ENCODE measurements at regions not wholly inside any gene's neighbourhood (a gene's known extent, or its start where the extent isn't known, plus 50 kb on each side); places are given as distances from the start of the nearest gene placed in this dataset.

DNA sequence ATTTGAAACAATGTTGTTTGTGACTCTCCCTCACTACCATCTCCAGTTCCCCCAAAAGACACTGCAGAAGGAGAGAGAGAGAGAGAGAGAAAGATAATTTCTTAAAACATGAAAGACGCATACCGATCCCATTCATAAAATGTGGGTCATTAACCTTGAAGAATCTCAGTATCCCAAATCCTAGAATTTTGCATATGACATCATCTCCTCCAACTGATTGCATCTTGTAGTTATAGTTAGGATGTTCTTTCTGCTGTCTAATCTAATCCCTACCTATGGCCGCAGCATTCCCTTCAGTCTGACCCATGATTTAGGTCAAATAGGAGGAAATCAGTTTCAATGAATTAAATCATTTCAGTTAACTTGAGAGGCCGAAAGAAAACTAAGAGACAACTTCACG lies 142.4 kb upstream of the ETS2 start:
- ChIA-PET POLR2A (interaction anchor here (0.7 kb wide), 1 partner anchor 21 kb away, joined by 3 read pairs; no protein-coding TSS in a partner anchor), CTCF (interaction anchor here (0.6 kb wide), 1 partner anchor 652 kb away, joined by 4 read pairs; no protein-coding TSS in a partner anchor)
- Mint-ChIP-seq H3K4me1 (ENCODE audit: insufficient read depth, unreplicated experiment) (no peaks in the 10 kb centered on the region), H3K27ac (ENCODE audit: low read depth, unreplicated experiment) (no peak overlapping the region), H3K27me3 (ENCODE audit: insufficient read depth, unreplicated experiment) (peaks cover 79% of the 10 kb centered on the region), H3K9me3 (ENCODE audit: unreplicated experiment) (no peaks in the 10 kb centered on the region), H3K36me3 (ENCODE audit: insufficient read depth, unreplicated experiment) (peaks cover 4% of the 10 kb centered on the region), H3K4me3 (ENCODE audit: unreplicated experiment) (no peak overlapping the region)
- intact Hi-C loops (cut with micrococcal nuclease): loop anchor here (10.0 kb wide), 1 partner anchor 142 kb away; the partner anchor contains the start of gene ETS2
- DNase-seq (ENCODE audit: unreplicated experiment): no peak
- no TSS peak for BruUV-seq (replicated peaks)
- TF ChIP-seq, protein P1, sequence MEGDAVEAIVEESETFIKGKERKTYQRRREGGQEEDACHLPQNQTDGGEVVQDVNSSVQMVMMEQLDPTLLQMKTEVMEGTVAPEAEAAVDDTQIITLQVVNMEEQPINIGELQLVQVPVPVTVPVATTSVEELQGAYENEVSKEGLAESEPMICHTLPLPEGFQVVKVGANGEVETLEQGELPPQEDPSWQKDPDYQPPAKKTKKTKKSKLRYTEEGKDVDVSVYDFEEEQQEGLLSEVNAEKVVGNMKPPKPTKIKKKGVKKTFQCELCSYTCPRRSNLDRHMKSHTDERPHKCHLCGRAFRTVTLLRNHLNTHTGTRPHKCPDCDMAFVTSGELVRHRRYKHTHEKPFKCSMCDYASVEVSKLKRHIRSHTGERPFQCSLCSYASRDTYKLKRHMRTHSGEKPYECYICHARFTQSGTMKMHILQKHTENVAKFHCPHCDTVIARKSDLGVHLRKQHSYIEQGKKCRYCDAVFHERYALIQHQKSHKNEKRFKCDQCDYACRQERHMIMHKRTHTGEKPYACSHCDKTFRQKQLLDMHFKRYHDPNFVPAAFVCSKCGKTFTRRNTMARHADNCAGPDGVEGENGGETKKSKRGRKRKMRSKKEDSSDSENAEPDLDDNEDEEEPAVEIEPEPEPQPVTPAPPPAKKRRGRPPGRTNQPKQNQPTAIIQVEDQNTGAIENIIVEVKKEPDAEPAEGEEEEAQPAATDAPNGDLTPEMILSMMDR (IDR thresholded peaks at IDR 0.05; ENCODE audit: unreplicated experiment): no peak

DNA sequence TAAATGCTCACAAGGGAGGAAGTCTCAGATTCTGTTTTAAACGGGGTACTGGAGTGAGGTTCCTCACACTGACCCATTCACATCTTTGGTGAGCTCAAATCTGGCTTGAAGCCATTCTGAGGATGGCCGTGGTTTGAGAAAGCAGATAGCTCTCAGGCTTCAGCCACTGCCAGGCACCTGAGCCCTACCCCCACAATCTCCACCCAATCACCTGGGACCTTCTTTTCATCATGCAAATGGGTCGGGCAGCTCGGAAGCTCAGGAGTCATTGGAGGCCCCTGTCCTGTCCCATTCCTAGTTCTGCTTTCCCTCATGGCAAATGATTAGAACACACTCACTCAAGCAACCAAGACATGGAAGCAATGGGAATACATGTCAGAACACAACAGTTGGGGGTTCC lies 141.4 kb upstream of the ETS2 start:
- TF ChIP-seq, protein P1 (IDR thresholded peaks at IDR 0.05; ENCODE audit: unreplicated experiment): no peak
- BruUV-seq (replicated peaks): no TSS peak
- Mint-ChIP-seq H3K27ac (ENCODE audit: low read depth, unreplicated experiment) (no peak overlapping the region), H3K4me3 (ENCODE audit: unreplicated experiment) (no peak overlapping the region), H3K27me3 (ENCODE audit: insufficient read depth, unreplicated experiment) (peaks cover 76% of the 10 kb centered on the region), H3K4me1 (ENCODE audit: insufficient read depth, unreplicated experiment) (no peaks in the 10 kb centered on the region), H3K36me3 (ENCODE audit: insufficient read depth, unreplicated experiment) (peaks cover 4% of the 10 kb centered on the region), H3K9me3 (ENCODE audit: unreplicated experiment) (no peaks in the 10 kb centered on the region)
- DNase-seq (ENCODE audit: unreplicated experiment): no peak
- intact Hi-C loops (cut with micrococcal nuclease): loop anchor here (10.0 kb wide), 1 partner anchor 140 kb away; the partner anchor contains the start of gene ETS2
- CTCF ChIA-PET: interaction anchor here (0.6 kb wide), 4 partner anchors 18 to 262 kb away, joined by 3 read pairs; no protein-coding TSS in a partner anchor
- POLR2A ChIA-PET: interaction anchor here (0.5 kb wide), 1 partner anchor 159 kb away, joined by 4 read pairs; no protein-coding TSS in a partner anchor

- TF ChIP-seq, protein P1 (IDR thresholded peaks at IDR 0.05; ENCODE audit: unreplicated experiment): no peak
- Mint-ChIP-seq H3K27me3 (ENCODE audit: insufficient read depth, unreplicated experiment) (peaks cover 70% of the 10 kb centered on the region), H3K9me3 (ENCODE audit: unreplicated experiment) (no peaks in the 10 kb centered on the region), H3K4me1 (ENCODE audit: insufficient read depth, unreplicated experiment) (no peaks in the 10 kb centered on the region), H3K36me3 (ENCODE audit: insufficient read depth, unreplicated experiment) (peaks cover 4% of the 10 kb centered on the region), H3K4me3 (ENCODE audit: unreplicated experiment) (no peak overlapping the region), H3K27ac (ENCODE audit: low read depth, unreplicated experiment) (no peak overlapping the region)
- intact Hi-C loops (cut with micrococcal nuclease): loop anchor here (10.0 kb wide), 1 partner anchor 140 kb away; the partner anchor contains the start of gene ETS2
- no peak for DNase-seq (ENCODE audit: unreplicated experiment)
- ChIA-PET POLR2A (no interaction called here), CTCF (interaction anchor here (0.6 kb wide), 2 partner anchors 28 to 261 kb away, joined by 3 read pairs; no protein-coding TSS in a partner anchor)
- BruUV-seq (replicated peaks): no TSS peak
Observed at GRCh38 chr21:38664841-38665240, 140.9 kb upstream of the ETS2 start.

DNA sequence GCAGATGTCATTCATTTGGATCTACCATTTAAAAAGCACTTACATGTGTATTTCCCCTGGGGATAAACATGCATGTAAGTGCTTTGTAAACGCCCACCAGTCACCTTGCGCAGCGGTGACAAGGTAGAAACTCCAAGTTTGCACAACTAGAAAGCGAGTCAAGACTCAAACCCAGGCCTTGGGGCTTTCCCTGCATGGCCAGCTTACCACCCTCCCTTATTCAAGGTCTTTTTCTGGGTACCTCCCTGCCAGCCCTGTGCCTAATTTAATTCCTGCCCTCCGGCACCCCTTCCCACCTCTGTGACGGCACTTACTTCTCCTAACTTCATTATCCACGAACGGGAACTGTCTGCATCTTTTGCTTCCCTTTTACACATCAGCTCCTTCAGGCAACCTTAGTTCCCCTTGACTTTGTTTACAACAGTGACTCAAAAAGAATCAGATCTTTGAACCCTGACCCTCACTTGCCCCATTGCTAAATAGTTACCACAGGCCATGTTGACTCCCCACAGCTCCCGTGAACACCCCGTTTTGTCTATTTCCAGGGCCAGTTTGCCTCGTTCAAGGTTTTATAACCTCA lies 138.3 kb upstream of the ETS2 start:
- H3K36me3 Mint-ChIP-seq (ENCODE audit: insufficient read depth, unreplicated experiment): no peaks in the 10 kb centered on the region
- no TSS peak for BruUV-seq (replicated peaks)
- TF ChIP-seq, protein P1 (IDR thresholded peaks at IDR 0.05; ENCODE audit: unreplicated experiment): no peak
- CTCF ChIA-PET: interaction anchor here (0.8 to 4.5 kb wide), 9 partner anchors 12 to 510 kb away, joined by 3 to 40 read pairs (median 3); no protein-coding TSS in a partner anchor
- intact Hi-C loops (cut with micrococcal nuclease): loop anchor here (10.0 kb wide), 1 partner anchor 137 kb away; the partner anchor contains the start of gene ETS2
- POLR2A ChIA-PET: no interaction called here
- no peaks in the 10 kb centered on the region for H3K4me1 Mint-ChIP-seq (ENCODE audit: insufficient read depth, unreplicated experiment)
- no peak for DNase-seq (ENCODE audit: unreplicated experiment)
- H3K4me3 Mint-ChIP-seq (ENCODE audit: unreplicated experiment): no peak overlapping the region
- peaks cover 52% of the 10 kb centered on the region for H3K27me3 Mint-ChIP-seq (ENCODE audit: insufficient read depth, unreplicated experiment)
- no peaks in the 10 kb centered on the region for H3K9me3 Mint-ChIP-seq (ENCODE audit: unreplicated experiment)
- no peak overlapping the region for H3K27ac Mint-ChIP-seq (ENCODE audit: low read depth, unreplicated experiment)

All from MCF 10A (cell line).